Stimulated activated CD4-positive, alpha-beta T cell treated with anti-CD3 and anti-CD28 coated beads, TNF-alpha, amount 100 ng/mL, for 24 hours (primary cell): ENCODE measurements at regions not wholly inside any gene's neighbourhood (a gene's known extent, or its start where the extent isn't known, plus 50 kb on each side); places are given as distances from the start of the nearest gene placed in this dataset.

Experiments
- DNase-seq, 3 experiments: peaks; one replicate each; pipeline ENCODE4 v3.0.0-alpha.2; 2020; ENCODE audit warnings: low read depth in 3 of 3

DNA sequence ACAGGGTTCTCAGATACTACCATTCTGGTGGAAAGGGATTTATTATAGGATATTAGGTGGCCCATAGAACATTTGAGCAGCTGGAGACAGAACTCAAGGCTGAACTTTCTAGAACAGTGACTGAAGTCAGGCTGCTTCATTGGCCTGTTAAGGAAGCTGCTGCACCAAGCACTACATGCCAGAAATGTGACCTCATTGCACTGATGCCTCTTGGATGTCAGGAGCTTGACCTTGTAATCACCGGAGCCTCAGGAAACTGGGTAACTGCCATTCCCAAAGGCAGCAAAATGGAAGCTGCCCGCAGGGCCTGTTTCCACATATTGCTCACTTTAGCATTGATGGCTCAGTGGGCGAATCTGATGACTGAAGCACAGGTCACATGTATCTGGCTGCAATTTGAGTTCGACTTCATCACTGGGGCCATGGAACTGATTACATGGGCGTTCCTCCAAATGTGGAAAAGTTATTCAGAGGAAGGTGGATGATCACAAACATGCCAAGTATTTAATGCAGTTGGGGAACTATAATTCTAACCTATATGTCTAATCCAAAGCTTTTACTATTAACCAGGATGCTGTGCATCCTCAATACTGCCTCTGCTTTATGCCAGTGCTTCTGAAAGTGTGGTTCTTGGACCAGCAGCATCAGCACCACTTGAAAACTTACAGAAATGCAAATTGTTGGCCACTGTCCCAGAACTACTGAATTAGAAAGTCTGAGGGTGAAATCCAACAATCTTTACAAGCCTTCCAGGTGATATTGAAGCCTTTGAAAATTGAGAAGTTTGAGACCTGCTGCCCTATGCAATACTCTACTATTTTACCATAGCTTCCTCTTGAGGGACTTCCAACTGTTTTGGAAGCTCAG, 337.2 kb upstream of the NAV3 start:
- no peak for DNase-seq

GRCh38 chr12:77492536-77492935, 338.2 kb upstream of the NAV3 start:
- no peak for DNase-seq

DNA sequence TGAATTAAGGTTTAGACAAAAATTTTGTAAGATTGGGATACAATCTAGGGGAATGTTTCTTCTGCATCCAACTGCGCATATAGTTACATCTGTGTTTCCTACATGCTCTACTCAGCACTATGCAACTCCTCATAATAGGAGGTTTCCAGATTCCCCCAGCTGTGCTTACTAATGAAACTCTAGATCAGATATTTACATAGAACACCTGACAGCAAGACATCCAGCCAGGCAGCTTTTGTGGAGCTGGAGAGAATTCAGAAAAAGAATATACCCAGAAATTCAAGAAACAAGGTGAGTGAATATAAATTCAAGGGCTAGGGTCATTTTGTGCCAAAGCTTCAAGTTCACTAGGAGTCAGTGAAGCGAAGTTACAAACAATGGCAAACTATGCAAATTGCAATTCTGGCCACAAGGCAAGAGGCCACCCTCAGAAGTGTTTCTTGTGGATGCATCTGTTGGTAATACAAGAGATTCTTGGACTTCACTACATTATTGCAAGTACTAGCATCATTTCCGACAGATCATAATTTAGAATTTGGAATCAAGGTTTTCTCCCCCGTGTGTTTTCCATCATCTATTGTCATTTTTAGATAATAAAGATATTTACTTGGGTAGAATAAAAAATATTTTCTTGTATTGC, 341.2 kb upstream of the NAV3 start:
- no peak for DNase-seq

GRCh38 chr12:77488041-77488620, 342.6 kb upstream of the NAV3 start:
- no peak for DNase-seq

DNA sequence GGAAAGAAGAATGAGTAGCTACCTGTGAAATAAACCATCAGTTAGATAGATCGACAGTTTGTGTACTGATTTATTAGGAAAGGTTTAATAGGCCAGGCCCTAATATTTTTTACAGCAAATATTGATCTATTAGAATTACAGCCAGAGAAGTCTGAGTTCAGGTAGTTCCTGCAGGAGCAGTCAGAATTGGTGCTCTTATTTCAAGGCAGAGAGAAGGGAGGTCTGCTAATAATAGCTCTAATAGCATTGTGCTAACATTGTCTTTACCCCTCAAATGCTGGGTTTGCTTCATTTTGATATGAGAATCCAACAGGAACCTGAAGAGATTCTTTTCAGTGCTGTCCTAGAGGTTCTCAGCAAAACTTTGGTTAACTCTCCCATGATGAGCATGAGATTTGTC, 343.8 kb upstream of the NAV3 start:
- no peak for DNase-seq

DNA sequence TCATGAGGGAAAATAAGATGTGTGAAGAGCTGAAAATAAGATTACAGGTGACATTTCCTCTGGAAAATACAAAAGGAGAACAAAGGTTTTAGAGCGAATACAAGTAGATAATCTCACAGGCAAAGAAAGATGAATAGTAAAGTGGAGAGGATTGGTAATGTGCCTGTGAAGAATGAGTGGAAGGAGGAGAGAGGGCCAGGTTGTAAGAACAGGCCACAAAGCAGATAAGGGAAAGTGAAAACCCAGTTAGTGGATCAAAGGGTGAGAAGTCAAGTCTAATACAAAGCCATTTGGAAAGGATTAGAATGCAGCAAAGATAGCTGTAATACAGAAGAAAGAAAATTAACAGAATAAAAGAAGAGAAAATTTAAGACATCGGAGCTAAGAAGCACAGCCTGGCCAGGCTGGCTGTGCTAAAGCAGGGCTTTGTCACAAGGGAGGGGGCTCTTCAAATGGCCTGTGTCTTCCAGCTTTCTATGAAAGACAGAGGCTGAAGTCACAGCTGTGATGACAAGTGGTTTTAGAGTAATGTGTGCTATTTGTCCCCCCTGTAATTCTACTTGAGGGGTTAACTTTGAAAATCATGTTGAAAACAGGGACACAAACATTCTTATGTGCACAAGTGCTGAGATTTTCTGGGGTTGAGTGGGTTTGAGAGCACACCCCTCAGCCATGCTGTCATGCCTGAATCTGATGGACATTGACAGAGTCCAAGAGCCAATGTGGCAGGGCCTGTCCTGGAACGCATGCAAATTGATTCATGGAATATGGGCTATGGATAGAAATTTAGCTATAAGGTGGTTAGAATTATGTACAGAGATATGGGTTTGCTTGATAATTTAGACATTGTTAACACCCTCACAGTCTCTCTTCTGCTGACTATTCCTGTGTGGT, 344.5 kb upstream of the NAV3 start:
- no peak for DNase-seq

GRCh38 chr12:77481687-77482086, 349.0 kb upstream of the NAV3 start:
- DNase-seq, result no peak

GRCh38 chr12:77477907-77478533, 352.7 kb upstream of the NAV3 start:
- DNase-seq, result no peak

DNA sequence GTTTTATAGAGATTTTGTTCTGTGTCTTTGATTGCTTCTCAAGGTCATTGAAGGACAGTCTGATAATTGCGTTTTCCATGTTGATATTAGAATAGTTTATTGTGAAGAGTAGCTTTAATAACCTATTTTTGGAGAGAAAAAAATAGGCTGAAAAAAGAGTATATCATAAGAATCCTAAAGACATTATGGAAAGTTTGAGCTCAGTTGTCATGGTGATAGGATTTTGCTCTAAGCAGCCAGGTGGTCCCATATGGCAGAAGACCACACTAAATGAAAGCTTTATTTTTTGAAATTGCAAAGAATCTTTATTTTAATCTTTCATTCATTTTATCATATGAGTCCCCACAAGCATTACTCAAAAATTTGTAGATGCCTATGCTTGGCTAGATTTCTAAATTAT, 358.9 kb upstream of the NAV3 start:
- DNase-seq, result no peak

- DNase-seq, result no peak
These were observed 360.9 kb upstream of the NAV3 start for GRCh38 chr12:77469578-77470333.

DNA sequence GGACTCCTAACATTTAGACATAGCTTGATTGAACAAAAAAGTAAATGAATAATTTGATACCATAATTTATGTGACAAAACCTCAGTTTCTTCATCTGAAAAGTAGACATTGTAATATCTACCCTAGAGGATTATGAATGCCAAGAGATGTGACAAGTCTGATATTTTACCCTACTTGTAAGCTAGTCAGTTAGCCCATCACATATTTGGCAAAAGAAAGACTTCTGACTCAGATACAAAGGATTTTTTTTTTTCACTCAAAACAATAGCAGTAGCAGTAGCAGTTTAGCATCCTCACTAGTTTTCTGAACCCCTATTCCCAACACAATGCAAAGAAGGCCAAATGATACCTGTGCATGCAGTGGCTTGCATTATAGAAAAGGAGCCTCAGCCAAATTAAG, 377.3 kb upstream of the E2F7 start:
- DNase-seq, result no peak

GRCh38 chr12:77439749-77440148, 374.4 kb upstream of the E2F7 start:
- no peak for DNase-seq

GRCh38 chr12:77438644-77439043, 373.3 kb upstream of the E2F7 start:
- no peak for DNase-seq

DNA sequence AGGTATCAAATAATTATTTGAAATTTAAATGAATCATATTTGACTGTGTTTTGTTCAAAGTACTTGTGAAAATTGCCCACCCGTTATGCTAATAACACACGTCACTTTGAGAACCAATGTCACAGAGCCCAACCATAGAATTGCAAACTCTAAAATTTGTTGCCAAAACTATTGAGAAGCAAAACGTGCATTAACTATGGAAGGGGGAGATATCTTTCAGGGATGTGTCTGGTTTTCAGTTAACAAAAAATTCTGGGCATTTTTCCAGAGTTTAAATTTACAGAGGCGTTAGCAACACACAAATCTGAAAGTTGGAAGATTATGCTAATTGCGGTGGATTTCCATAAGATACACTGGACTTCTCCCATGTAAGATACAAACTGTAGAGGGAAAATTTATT, 371.8 kb upstream of the E2F7 start:
- DNase-seq, result no peak

DNA sequence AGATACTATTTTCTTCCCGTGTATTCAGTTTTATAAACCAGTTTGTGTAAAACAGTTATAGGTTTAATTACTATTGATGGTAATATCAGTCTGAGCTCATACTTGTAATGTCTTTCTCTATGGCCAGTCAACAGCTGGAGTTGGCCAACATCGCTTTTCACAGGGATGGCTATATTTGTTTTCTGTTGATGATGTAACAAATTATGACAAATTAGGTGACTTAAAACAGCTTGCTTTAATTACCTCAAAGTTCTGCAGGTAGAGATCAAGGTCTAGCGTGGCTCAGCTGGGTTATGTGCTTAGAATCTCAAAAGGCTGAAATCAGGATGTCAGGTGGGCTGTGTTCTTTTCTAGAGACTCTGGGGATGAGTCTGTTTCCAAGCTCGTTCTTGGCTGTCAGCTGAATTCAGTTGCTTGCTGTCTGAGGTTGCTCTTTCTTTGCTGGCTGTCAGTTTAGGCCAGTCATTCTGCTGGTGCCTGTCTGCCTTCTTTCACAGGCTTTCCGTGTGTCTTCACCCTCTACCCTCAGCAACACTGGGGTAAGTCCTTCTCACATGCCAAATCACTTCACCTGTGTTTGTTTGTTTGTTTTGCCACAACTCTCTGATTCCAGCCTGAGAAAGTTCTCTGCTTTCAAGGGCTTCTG, 370.2 kb upstream of the E2F7 start:
- no peak for DNase-seq

DNA sequence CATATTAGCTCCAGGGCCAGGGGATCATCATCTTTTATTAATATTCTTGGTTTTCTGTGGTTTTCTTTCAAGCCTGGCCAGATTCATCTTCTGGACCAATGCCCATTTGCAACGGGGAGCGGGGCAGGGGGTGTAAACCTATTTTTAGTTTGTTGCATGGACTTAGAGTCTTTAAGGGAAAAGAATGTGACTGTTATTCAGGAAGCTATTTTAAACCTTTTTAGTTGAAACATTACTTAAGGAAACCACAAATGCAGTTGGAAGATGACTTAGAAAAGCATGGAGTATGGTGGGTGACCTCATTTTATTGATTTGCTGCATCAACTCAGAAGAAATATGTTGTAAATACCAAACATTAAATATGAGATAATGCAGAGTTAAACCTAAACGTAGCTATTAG, 368.4 kb upstream of the E2F7 start:
- DNase-seq, result no peak

DNA sequence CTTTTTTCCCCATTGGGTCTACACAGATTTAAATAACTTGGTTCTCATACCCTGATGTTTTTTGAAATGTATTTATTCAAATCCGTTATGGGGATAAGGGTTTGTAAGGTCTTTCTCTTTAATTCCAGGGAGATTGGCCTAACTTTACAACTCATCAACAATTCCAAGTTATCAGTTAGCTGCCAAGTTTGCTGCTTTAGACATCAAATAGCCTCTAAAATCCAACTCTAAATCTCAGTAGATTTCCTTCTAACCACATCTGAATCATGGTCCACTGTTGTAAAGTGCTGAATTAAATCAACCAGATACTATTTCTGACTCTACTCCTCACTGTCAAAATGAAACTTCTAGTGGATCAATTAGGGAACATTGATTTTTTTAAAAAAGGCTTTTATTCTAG, 364.1 kb upstream of the E2F7 start:
- no peak for DNase-seq

GRCh38 chr12:77421152-77421551, 355.8 kb upstream of the E2F7 start:
- DNase-seq, result no peak

DNA sequence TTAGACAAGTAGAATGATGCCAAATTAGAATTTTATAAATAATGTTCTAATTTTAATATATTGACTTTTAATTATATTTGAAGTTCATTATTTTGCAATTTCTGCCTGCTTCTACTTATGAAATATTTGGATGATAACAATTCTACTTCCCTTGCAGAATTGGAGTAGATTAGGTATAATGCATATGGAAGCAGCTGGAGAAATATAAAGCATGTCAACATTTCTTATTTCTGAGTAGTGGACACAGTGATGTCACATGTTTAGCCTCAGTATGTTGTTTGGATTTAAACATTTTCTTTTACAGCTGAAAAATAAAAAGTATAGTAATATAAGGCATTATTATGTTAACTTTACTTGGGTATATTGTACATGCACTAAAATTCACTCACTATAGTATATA, 344.2 kb upstream of the E2F7 start:
- no peak for DNase-seq

GRCh38 chr12:77407931-77408330, 342.6 kb upstream of the E2F7 start:
- DNase-seq, result no peak
